ENCODE measurements at regions not wholly inside any gene's neighbourhood (a gene's known extent, or its start where the extent isn't known, plus 50 kb on each side); places are given as distances from the start of the nearest gene placed in this dataset.

GRCh38 chr9:74117731-74118130 is 379.4 kb upstream of the RORB start:
- H4K20me1 ChIP-seq (ENCODE audit: insufficient read depth), result no peaks in the 10 kb centered on the region
- H3K27ac ChIP-seq (ENCODE audit: low read depth in 2 of 2, low read length in 1 of 2), result no peak overlapping the region
- H3K36me3 ChIP-seq (replicated peaks in 1 of 2; ENCODE audit: control insufficient read depth in 1 of 2, insufficient read depth in 2 of 2, low read length in 1 of 2), result no peaks in the 10 kb centered on the region
- no peaks in the 10 kb centered on the region for H3K9me3 ChIP-seq
- WGBS (ENCODE audit: low lambda C conversion rate), result 35% methylated on average over 3 of the region's 3 CpGs
- TF ChIP-seq CHD2 (IDR thresholded peaks at IDR 0.05; ENCODE audit: low read length, partially characterized antibody), result no peak
- no peak for TF ChIP-seq MAX (IDR thresholded peaks at IDR 0.05; ENCODE audit: low read depth)
- no peak for TF ChIP-seq MXI1 (IDR thresholded peaks at IDR 0.05; ENCODE audit: low read depth, low read length)
- TF ChIP-seq EP300 (IDR thresholded peaks at IDR 0.05; ENCODE audit: borderline replicate concordance in 1 of 2, low read depth in 1 of 2, low read length in 1 of 2), result no peak
- TF ChIP-seq USF1 (IDR thresholded peaks at IDR 0.05; ENCODE audit: borderline replicate concordance, low read depth), result no peak
- TF ChIP-seq RFX5 (IDR thresholded peaks at IDR 0.05; ENCODE audit: low read length), result no peak
- TF ChIP-seq PBX3 (IDR thresholded peaks at IDR 0.05), result no peak
- no peak for TF ChIP-seq MEF2A (IDR thresholded peaks at IDR 0.05; ENCODE audit: borderline replicate concordance, low read depth)
- no peak for TF ChIP-seq SMC3 (IDR thresholded peaks at IDR 0.05; ENCODE audit: low read depth, low read length)
- TF ChIP-seq POLR2AphosphoS5 (IDR thresholded peaks at IDR 0.05; ENCODE audit: low read depth, low read length), result no peak
- TF ChIP-seq SIN3A (IDR thresholded peaks at IDR 0.05; ENCODE audit: borderline replicate concordance, low read depth, low read length), result no peak
- TF ChIP-seq ELF1 (IDR thresholded peaks at IDR 0.05), result no peak
- TF ChIP-seq IRF3 (IDR thresholded peaks at IDR 0.05; ENCODE audit: low read depth, low read length), result no peak
- TF ChIP-seq USF2 (IDR thresholded peaks at IDR 0.05; ENCODE audit: borderline replicate concordance, low read depth, low read length), result no peak
- no peak for TF ChIP-seq TCF12 (IDR thresholded peaks at IDR 0.05)
- no peak for TF ChIP-seq RXRA (IDR thresholded peaks at IDR 0.05; ENCODE audit: borderline replicate concordance, low read depth)
- TF ChIP-seq FOXM1 (IDR thresholded peaks at IDR 0.05; ENCODE audit: low read depth), result no peak
- no peaks in the 10 kb centered on the region for H3F3A ChIP-seq (replicated peaks; ENCODE audit: insufficient read depth)
- H3K9me2 ChIP-seq, result no peaks in the 10 kb centered on the region
- no peaks in the 10 kb centered on the region for H3K79me2 ChIP-seq (ENCODE audit: insufficient read depth)
- no peak overlapping the region for H3K4me2 ChIP-seq
- H3K9ac ChIP-seq, result no peak overlapping the region
- ChIA-PET CTCF (no interaction called here), POLR2A (no interaction called here)
- no peak for DNase-seq
- no peak overlapping the region for H2AFZ ChIP-seq (ENCODE audit: low read depth)
- H3K27me3 ChIP-seq (ENCODE audit: insufficient read depth), result no peaks in the 10 kb centered on the region
- H3K4me1 ChIP-seq (ENCODE audit: control insufficient read depth in 1 of 2, insufficient read depth in 2 of 2, low read depth in 1 of 2, low read length in 1 of 2), result no peaks in the 10 kb centered on the region; a peak in 1 of 4 replicates
- no peak overlapping the region for H3K4me3 ChIP-seq (ENCODE audit: low read depth in 2 of 2, low read length in 1 of 2)

Measured in SK-N-SH (cell line).